Liver (tissue), 8 donors: ENCODE measurements at regions not wholly inside any gene's neighbourhood (a gene's known extent, or its start where the extent isn't known, plus 50 kb on each side); places are given as distances from the start of the nearest gene placed in this dataset.

Experiments
- DNase-seq: peaks from one replicate; pipeline ENCODE4 v3.0.0-alpha.2; 2017; ENCODE audit warnings: low spot score
- H3K27ac ChIP-seq, 2 donors: one replicate each; pipeline ENCODE4 v1.7.0; 2013; ENCODE audit warnings: inconsistent platforms in 2 of 2, low read length in 2 of 2, control low read depth in 1 of 2, low read depth in 1 of 2, mild to moderate bottlenecking in 1 of 2
- H3K27me3 ChIP-seq, 4 donors: one replicate each; pipeline versions ENCODE4 v1.6.1 to v1.7.0; 2013; ENCODE audit warnings: low read length in 3 of 4, inconsistent platforms in 1 of 4, mild to moderate bottlenecking in 1 of 4, moderate library complexity in 1 of 4; ENCODE audit not compliant: control insufficient read depth in 4 of 4, insufficient read depth in 4 of 4
- H3K36me3 ChIP-seq, 4 donors: one replicate each; pipeline versions ENCODE4 v1.6.1 to v1.7.0; 2013; ENCODE audit warnings: low read length in 3 of 4, mild to moderate bottlenecking in 3 of 4, low read depth in 1 of 4, moderate library complexity in 1 of 4; ENCODE audit not compliant: control insufficient read depth in 4 of 4, insufficient read depth in 3 of 4
- H3K4me1 ChIP-seq, 4 donors: one replicate each; pipeline versions ENCODE4 v1.6.1 to v1.7.0; 2013; ENCODE audit warnings: low read length in 3 of 4, mild to moderate bottlenecking in 3 of 4, moderate library complexity in 1 of 4; ENCODE audit not compliant: control insufficient read depth in 4 of 4, insufficient read depth in 4 of 4
- H3K4me3 ChIP-seq, 3 donors: one replicate each; pipeline versions ENCODE4 v1.6.1 to v1.7.0; 2013; ENCODE audit warnings: low read length in 3 of 3, control low read depth in 1 of 3, low read depth in 1 of 3, mild to moderate bottlenecking in 1 of 3
- H3K9ac ChIP-seq, 2 donors: one replicate each; pipeline ENCODE4 v1.7.0; 2013; ENCODE audit warnings: low read length in 2 of 2, mild to moderate bottlenecking in 2 of 2, moderate library complexity in 2 of 2, control low read depth in 1 of 2, low read depth in 1 of 2
- H3K9me3 ChIP-seq, 4 donors: one replicate each; pipeline versions ENCODE4 v1.6.1 to v1.7.0; 2013; ENCODE audit warnings: low read length in 3 of 4; ENCODE audit not compliant: control insufficient read depth in 4 of 4
- EGR1 ChIP-seq, 2 donors: IDR thresholded peaks; 2 replicates each; pipeline ENCODE4 v1.6.1; 2016 to 2018; ENCODE audit warnings: antibody characterized with exemption in 2 of 2, low read depth in 2 of 2
- FOXA1 ChIP-seq: IDR thresholded peaks from 2 replicates; pipeline ENCODE4 v1.6.1; 2016; ENCODE audit warnings: antibody characterized with exemption
- FOXA2 ChIP-seq: IDR thresholded peaks from 2 replicates; pipeline ENCODE4 v1.6.1; 2016; ENCODE audit warnings: antibody characterized with exemption
- GABPA ChIP-seq, 2 donors: IDR thresholded peaks in 1 of 2; conservative IDR thresholded peaks in 1 of 2; 2 replicates each; pipeline ENCODE4 v1.6.1; 2016; ENCODE audit warnings: antibody characterized with exemption in 2 of 2, mild to moderate bottlenecking in 1 of 2, moderate library complexity in 1 of 2
- HNF4A ChIP-seq, 2 donors: conservative IDR thresholded peaks; 2 replicates each; pipeline ENCODE4 v1.6.1; 2016; ENCODE audit warnings: antibody characterized with exemption in 2 of 2, mild to moderate bottlenecking in 2 of 2
- HNF4G ChIP-seq: IDR thresholded peaks from 2 replicates; pipeline ENCODE4 v1.6.1; 2016; ENCODE audit warnings: antibody characterized with exemption
- JUND ChIP-seq, 2 donors: IDR thresholded peaks; 2 replicates each; pipeline ENCODE4 v1.6.1; 2016; ENCODE audit warnings: antibody characterized with exemption in 2 of 2
- MAX ChIP-seq: IDR thresholded peaks from 2 replicates; pipeline ENCODE4 v1.6.1; 2016; ENCODE audit warnings: antibody characterized with exemption
- NR2F2 ChIP-seq: IDR thresholded peaks from 2 replicates; pipeline ENCODE4 v1.6.1; 2016; ENCODE audit warnings: antibody characterized with exemption
- RAD21 ChIP-seq, 2 donors: IDR thresholded peaks; 2 replicates each; pipeline ENCODE4 v1.6.1; 2016; ENCODE audit warnings: antibody characterized with exemption in 2 of 2, mild to moderate bottlenecking in 2 of 2
- RXRA ChIP-seq, 2 donors: IDR thresholded peaks; 2 replicates each; pipeline ENCODE4 v1.6.1; 2017 to 2018; ENCODE audit warnings: antibody characterized with exemption in 2 of 2, mild to moderate bottlenecking in 1 of 2
- SP1 ChIP-seq: IDR thresholded peaks from 2 replicates; pipeline ENCODE4 v1.6.1; 2018; ENCODE audit warnings: antibody characterized with exemption, mild to moderate bottlenecking
- TAF1 ChIP-seq: conservative IDR thresholded peaks from 2 replicates; pipeline ENCODE4 v1.6.1; 2016; ENCODE audit warnings: antibody characterized with exemption, mild to moderate bottlenecking
- YY1 ChIP-seq: IDR thresholded peaks from 2 replicates; pipeline ENCODE4 v1.6.1; 2016; ENCODE audit warnings: antibody characterized with exemption, mild to moderate bottlenecking
- WGBS: extraction: QIAGEN DNeasy Blood & Tissue Kit; methylation state at CpG from one replicate; pipeline ENCODE4 v1.1.7; 2013; 5-methylcytosine and 5-hydroxymethylcytosine counted together
- TF ChIP-seq, protein P1 (sequence below): fragments of 150-350 bp; IDR thresholded peaks from 2 replicates; pipeline ENCODE4 v1.5.1; 2017; ENCODE audit warnings: improper control_type of control experiment, low read depth, low read length; ENCODE audit not compliant: missing input control
- TF ChIP-seq, protein P2 (sequence below): IDR thresholded peaks from 2 replicates; pipeline ENCODE4 v1.6.1; 2016; ENCODE audit warnings: antibody characterized with exemption
- TF ChIP-seq, protein P3 (sequence below): IDR thresholded peaks from 2 replicates; pipeline ENCODE4 v1.6.1; 2016; ENCODE audit warnings: antibody characterized with exemption
- TF ChIP-seq, protein P4 (sequence below): IDR thresholded peaks from 2 replicates; pipeline ENCODE4 v1.6.1; 2016; ENCODE audit warnings: antibody characterized with exemption, mild to moderate bottlenecking
- donor health status: healthy.
- donor health status: healthy.
- donor health status: healthy.
- donor health status: healthy.
- donor health status: healthy.

GRCh38 chr2:235142601-235143000, 190.8 kb downstream of the SH3BP4 start:
- Histone ChIP-seq H3K4me3 (no peak overlapping the region), H3K9me3 (no peaks in the 10 kb centered on the region), H3K4me1 (no peaks in the 10 kb centered on the region), H3K9ac (no peak overlapping the region), H3K27ac (no peak overlapping the region), H3K36me3 (no peaks in the 10 kb centered on the region), H3K27me3 (peaks cover 0 to 6% (median 0%) of the 10 kb centered on the region in 4 donors)
- TF ChIP-seq HNF4G (no peak), FOXA2 (no peak), EGR1 (IDR thresholded peaks at IDR 0.05; ENCODE audit: low read depth in 2 of 2) (no peak), RXRA (IDR thresholded peaks at IDR 0.05) (no peak), TAF1 (no peak), FOXA1 (no peak), MAX (no peak), YY1 (no peak), RAD21 (IDR thresholded peaks at IDR 0.05) (no peak), SP1 (no peak), JUND (IDR thresholded peaks at IDR 0.05) (no peak), GABPA (IDR thresholded peaks at IDR 0.05 in 1 of 2, conservative IDR thresholded peaks at IDR 0.05 in 1 of 2) (no peak), HNF4A (conservative IDR thresholded peaks at IDR 0.05) (no peak), NR2F2 (no peak)
- TF ChIP-seq, protein P1, sequence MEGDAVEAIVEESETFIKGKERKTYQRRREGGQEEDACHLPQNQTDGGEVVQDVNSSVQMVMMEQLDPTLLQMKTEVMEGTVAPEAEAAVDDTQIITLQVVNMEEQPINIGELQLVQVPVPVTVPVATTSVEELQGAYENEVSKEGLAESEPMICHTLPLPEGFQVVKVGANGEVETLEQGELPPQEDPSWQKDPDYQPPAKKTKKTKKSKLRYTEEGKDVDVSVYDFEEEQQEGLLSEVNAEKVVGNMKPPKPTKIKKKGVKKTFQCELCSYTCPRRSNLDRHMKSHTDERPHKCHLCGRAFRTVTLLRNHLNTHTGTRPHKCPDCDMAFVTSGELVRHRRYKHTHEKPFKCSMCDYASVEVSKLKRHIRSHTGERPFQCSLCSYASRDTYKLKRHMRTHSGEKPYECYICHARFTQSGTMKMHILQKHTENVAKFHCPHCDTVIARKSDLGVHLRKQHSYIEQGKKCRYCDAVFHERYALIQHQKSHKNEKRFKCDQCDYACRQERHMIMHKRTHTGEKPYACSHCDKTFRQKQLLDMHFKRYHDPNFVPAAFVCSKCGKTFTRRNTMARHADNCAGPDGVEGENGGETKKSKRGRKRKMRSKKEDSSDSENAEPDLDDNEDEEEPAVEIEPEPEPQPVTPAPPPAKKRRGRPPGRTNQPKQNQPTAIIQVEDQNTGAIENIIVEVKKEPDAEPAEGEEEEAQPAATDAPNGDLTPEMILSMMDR: no peak
- TF ChIP-seq, protein P2, sequence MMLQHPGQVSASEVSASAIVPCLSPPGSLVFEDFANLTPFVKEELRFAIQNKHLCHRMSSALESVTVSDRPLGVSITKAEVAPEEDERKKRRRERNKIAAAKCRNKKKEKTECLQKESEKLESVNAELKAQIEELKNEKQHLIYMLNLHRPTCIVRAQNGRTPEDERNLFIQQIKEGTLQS: no peak
- TF ChIP-seq, protein P3, sequence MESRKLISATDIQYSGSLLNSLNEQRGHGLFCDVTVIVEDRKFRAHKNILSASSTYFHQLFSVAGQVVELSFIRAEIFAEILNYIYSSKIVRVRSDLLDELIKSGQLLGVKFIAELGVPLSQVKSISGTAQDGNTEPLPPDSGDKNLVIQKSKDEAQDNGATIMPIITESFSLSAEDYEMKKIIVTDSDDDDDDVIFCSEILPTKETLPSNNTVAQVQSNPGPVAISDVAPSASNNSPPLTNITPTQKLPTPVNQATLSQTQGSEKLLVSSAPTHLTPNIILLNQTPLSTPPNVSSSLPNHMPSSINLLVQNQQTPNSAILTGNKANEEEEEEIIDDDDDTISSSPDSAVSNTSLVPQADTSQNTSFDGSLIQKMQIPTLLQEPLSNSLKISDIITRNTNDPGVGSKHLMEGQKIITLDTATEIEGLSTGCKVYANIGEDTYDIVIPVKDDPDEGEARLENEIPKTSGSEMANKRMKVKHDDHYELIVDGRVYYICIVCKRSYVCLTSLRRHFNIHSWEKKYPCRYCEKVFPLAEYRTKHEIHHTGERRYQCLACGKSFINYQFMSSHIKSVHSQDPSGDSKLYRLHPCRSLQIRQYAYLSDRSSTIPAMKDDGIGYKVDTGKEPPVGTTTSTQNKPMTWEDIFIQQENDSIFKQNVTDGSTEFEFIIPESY: no peak
- no peak for DNase-seq
- WGBS: 61% methylated on average over 4 of the region's 4 CpGs

DNA sequence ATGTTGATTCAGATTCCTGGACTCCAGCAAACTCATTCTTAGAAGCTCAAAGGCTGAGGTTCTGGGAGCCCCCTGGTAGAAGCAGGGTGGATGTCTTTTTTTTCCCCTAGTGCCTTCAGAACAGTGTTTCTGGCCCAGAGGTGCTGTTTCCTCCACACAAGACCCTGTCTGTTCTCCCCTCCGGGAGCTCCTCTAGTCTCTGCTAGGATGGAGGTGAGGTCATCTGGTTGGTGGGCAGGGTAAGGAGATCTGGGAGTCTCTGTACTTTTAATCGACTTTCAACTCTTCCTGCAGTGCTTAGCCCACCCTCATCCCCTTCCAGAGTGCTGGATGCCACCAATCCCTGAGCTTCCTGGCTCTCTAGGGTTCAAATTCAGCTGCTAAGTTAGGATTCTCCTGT, 192.0 kb downstream of the SH3BP4 start:
- H3K4me1 ChIP-seq: no peaks in the 10 kb centered on the region
- no peak overlapping the region for H3K27ac ChIP-seq
- no peaks in the 10 kb centered on the region for H3K9me3 ChIP-seq
- 67% methylated on average over 2 of the region's 2 CpGs for WGBS
- no peak overlapping the region for H3K4me3 ChIP-seq
- H3K27me3 ChIP-seq: peaks cover 0 to 6% (median 0%) of the 10 kb centered on the region in 4 donors
- H3K9ac ChIP-seq: no peak overlapping the region
- DNase-seq: peak; percentile 8
- no peaks in the 10 kb centered on the region for H3K36me3 ChIP-seq
- TF ChIP-seq, protein P2: no peak
- TF ChIP-seq, protein P3: no peak
- TF ChIP-seq RAD21 (IDR thresholded peaks at IDR 0.05): no peak
- TF ChIP-seq, protein P4, sequence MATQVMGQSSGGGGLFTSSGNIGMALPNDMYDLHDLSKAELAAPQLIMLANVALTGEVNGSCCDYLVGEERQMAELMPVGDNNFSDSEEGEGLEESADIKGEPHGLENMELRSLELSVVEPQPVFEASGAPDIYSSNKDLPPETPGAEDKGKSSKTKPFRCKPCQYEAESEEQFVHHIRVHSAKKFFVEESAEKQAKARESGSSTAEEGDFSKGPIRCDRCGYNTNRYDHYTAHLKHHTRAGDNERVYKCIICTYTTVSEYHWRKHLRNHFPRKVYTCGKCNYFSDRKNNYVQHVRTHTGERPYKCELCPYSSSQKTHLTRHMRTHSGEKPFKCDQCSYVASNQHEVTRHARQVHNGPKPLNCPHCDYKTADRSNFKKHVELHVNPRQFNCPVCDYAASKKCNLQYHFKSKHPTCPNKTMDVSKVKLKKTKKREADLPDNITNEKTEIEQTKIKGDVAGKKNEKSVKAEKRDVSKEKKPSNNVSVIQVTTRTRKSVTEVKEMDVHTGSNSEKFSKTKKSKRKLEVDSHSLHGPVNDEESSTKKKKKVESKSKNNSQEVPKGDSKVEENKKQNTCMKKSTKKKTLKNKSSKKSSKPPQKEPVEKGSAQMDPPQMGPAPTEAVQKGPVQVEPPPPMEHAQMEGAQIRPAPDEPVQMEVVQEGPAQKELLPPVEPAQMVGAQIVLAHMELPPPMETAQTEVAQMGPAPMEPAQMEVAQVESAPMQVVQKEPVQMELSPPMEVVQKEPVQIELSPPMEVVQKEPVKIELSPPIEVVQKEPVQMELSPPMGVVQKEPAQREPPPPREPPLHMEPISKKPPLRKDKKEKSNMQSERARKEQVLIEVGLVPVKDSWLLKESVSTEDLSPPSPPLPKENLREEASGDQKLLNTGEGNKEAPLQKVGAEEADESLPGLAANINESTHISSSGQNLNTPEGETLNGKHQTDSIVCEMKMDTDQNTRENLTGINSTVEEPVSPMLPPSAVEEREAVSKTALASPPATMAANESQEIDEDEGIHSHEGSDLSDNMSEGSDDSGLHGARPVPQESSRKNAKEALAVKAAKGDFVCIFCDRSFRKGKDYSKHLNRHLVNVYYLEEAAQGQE: no peak
- no peak for TF ChIP-seq MAX
- no peak for TF ChIP-seq FOXA2
- no peak for TF ChIP-seq GABPA (IDR thresholded peaks at IDR 0.05 in 1 of 2, conservative IDR thresholded peaks at IDR 0.05 in 1 of 2)
- no peak for TF ChIP-seq YY1
- TF ChIP-seq EGR1 (IDR thresholded peaks at IDR 0.05; ENCODE audit: low read depth in 2 of 2): no peak
- TF ChIP-seq JUND (IDR thresholded peaks at IDR 0.05): no peak
- no peak for TF ChIP-seq RXRA (IDR thresholded peaks at IDR 0.05)
- no peak for TF ChIP-seq NR2F2
- no peak for TF ChIP-seq SP1
- TF ChIP-seq HNF4G: no peak
- TF ChIP-seq HNF4A (conservative IDR thresholded peaks at IDR 0.05): no peak
- TF ChIP-seq TAF1: no peak
- no peak for TF ChIP-seq FOXA1
